AG04450 (cell line): ENCODE measurements at regions not wholly inside any gene's neighbourhood (a gene's known extent, or its start where the extent isn't known, plus 50 kb on each side); places are given as distances from the start of the nearest gene placed in this dataset.

Source experiments
- CTCF ChIA-PET: fragments of 300-600, 350-600 bp; formaldehyde crosslinking; extraction: SDS; loops from one replicate; lab custom pipeline; 2022; ENCODE audit warnings: antibody characterized with exemption, inconsistent platforms; lab: Charles Lee
- POLR2A ChIA-PET: fragments of 350-600 bp; formaldehyde crosslinking; extraction: SDS; loops from one replicate; lab custom pipeline; 2021; ENCODE audit warnings: antibody characterized with exemption, inconsistent platforms; lab: Yijun Ruan, JAX
- DNase-seq: peaks from one replicate; pipeline ENCODE4 v3.0.0-alpha.2; 2011; ENCODE audit warnings: low read depth, low spot score
- H3K27ac ChIP-seq: one replicate; pipeline ENCODE4 v1.5.1; 2012; ENCODE audit warnings: low read depth, low read length, control low read depth
- H3K27me3 ChIP-seq: one replicate; pipeline ENCODE4 v1.6.0; 2012; ENCODE audit warnings: low read length; ENCODE audit not compliant: control insufficient read depth, insufficient read depth
- H3K4me3 ChIP-seq: 2 replicates; pipeline ENCODE4 v1.5.1; 2011; ENCODE audit warnings: mild to moderate bottlenecking, low read depth, low read length, control low read depth
- H3K9me3 ChIP-seq: 2 replicates; pipeline ENCODE4 v1.5.1; 2012; ENCODE audit warnings: low read length; ENCODE audit not compliant: control insufficient read depth, insufficient read depth
- TF ChIP-seq, protein P1 (sequence below): IDR thresholded peaks from 2 replicates; pipeline ENCODE4 v1.5.1; 2011; ENCODE audit warnings: low read depth, low read length, control low read depth, inconsistent platforms

GRCh38 chr16:54397838-54398237, 111.3 kb upstream of the IRX3 start:
- TF ChIP-seq, protein P1, sequence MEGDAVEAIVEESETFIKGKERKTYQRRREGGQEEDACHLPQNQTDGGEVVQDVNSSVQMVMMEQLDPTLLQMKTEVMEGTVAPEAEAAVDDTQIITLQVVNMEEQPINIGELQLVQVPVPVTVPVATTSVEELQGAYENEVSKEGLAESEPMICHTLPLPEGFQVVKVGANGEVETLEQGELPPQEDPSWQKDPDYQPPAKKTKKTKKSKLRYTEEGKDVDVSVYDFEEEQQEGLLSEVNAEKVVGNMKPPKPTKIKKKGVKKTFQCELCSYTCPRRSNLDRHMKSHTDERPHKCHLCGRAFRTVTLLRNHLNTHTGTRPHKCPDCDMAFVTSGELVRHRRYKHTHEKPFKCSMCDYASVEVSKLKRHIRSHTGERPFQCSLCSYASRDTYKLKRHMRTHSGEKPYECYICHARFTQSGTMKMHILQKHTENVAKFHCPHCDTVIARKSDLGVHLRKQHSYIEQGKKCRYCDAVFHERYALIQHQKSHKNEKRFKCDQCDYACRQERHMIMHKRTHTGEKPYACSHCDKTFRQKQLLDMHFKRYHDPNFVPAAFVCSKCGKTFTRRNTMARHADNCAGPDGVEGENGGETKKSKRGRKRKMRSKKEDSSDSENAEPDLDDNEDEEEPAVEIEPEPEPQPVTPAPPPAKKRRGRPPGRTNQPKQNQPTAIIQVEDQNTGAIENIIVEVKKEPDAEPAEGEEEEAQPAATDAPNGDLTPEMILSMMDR, result no peak
- Histone ChIP-seq H3K4me3 (no peak overlapping the region), H3K9me3 (no peaks in the 10 kb centered on the region), H3K27me3 (no peaks in the 10 kb centered on the region), H3K27ac (no peak overlapping the region)
- ChIA-PET POLR2A (no interaction called here), CTCF (no interaction called here)
- no peak for DNase-seq

DNA sequence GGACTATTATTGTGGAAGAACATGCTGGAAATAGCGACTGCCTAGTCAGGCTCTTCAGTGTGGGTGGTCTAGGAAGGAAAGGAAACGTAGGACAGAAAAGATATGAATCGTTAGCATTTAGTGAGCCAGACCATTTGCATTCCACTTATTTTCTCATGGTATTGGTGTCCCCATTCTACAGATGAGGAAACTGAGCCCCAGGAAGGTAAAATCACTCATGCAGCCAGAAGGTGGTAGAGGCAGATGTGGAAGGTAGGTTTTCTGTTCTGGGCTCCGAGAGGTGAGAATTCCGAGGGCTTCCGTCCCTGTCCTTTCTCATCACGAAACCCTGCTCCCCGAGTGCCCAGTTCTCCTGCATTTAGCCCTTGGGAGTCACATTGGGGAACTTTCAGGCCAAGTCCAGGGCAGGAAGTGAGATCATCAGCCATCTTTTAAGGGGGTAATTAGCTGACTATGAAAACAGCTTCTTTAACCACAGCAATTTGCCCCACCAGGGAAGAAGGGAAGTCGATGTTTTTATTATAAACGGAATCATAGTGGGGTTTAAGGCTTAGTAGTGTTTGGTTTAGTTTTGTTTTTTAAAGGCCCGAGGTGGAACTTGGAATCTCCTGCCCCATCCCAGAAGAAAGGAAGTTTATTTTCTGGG, 110.7 kb upstream of the IRX3 start:
- ChIA-PET CTCF (no interaction called here), POLR2A (no interaction called here)
- Histone ChIP-seq H3K4me3 (no peak overlapping the region), H3K9me3 (no peaks in the 10 kb centered on the region), H3K27ac (no peak overlapping the region), H3K27me3 (no peaks in the 10 kb centered on the region)
- DNase-seq, result no peak
- TF ChIP-seq, protein P1, result no peak

GRCh38 chr16:54389836-54390494, 103.4 kb upstream of the IRX3 start:
- POLR2A ChIA-PET, result no interaction called here
- no peaks in the 10 kb centered on the region for H3K9me3 ChIP-seq
- TF ChIP-seq, protein P1, result no peak
- H3K27me3 ChIP-seq, result peaks cover 2% of the 10 kb centered on the region
- no peak overlapping the region for H3K27ac ChIP-seq
- no peak overlapping the region for H3K4me3 ChIP-seq
- CTCF ChIA-PET, result no interaction called here
- no peak for DNase-seq

DNA sequence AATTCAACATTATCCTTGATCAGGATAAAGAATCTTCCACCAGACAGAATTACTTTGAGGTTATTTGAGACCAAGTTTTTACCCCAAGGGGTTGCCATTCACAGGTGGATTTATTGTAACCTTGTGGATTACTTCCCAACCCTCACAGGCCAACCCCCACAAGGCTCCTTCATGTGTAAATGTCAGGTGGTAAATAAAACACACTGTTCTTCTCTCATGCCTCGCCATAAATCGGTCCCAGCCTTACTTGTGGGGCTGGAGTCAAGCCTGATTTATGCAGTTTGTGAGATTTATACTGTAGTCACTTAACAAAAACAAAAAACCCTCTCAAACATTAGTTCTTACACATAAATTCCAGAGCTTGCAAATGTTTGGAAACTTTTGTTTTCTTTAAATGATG, 98.6 kb upstream of the IRX3 start:
- Histone ChIP-seq H3K27ac (no peak overlapping the region), H3K27me3 (peaks cover 2% of the 10 kb centered on the region), H3K4me3 (no peak overlapping the region), H3K9me3 (no peaks in the 10 kb centered on the region)
- TF ChIP-seq, protein P1, result no peak
- CTCF ChIA-PET, result interaction anchor here (0.6 kb wide), 1 partner anchor 440 kb away, joined by 3 read pairs; no protein-coding TSS in a partner anchor
- POLR2A ChIA-PET, result no interaction called here
- DNase-seq, result no peak

GRCh38 chr16:54381601-54382313, 95.2 kb upstream of the IRX3 start:
- DNase-seq, result no peak
- Histone ChIP-seq H3K9me3 (no peaks in the 10 kb centered on the region), H3K4me3 (no peak overlapping the region), H3K27me3 (no peaks in the 10 kb centered on the region), H3K27ac (no peak overlapping the region)
- POLR2A ChIA-PET, result no interaction called here
- TF ChIP-seq, protein P1, result no peak
- CTCF ChIA-PET, result no interaction called here
